Endodermal cell (in vitro differentiated cells): ENCODE measurements at regions not wholly inside any gene's neighbourhood (a gene's known extent, or its start where the extent isn't known, plus 50 kb on each side); places are given as distances from the start of the nearest gene placed in this dataset.

Experiments used
- DNase-seq: peaks from one replicate; pipeline ENCODE4 v3.0.0-alpha.2; 2017
- H3K27ac ChIP-seq: 2 replicates; pipeline ENCODE4 v1.5.1; 2013; ENCODE audit warnings: mild to moderate bottlenecking, low read depth, low read length, moderate library complexity
- H3K27me3 ChIP-seq: 2 replicates; pipeline ENCODE4 v1.6.1; 2013; ENCODE audit warnings: mild to moderate bottlenecking, low read length, moderate library complexity; ENCODE audit not compliant: insufficient read depth, control insufficient read depth, poor library complexity, severe bottlenecking
- H3K36me3 ChIP-seq: 2 replicates; pipeline ENCODE4 v1.7.0; 2013; ENCODE audit warnings: mild to moderate bottlenecking, low read length, moderate library complexity; ENCODE audit not compliant: control insufficient read depth, insufficient read depth
- H3K4me1 ChIP-seq: one replicate; pipeline ENCODE4 v1.7.0; 2013; ENCODE audit warnings: low read length; ENCODE audit not compliant: control insufficient read depth, insufficient read depth
- H3K4me3 ChIP-seq: 2 replicates; pipeline ENCODE4 v1.5.1; 2013; ENCODE audit warnings: mild to moderate bottlenecking, low read length, moderate library complexity
- H3K9ac ChIP-seq: 2 replicates; pipeline ENCODE4 v1.6.1; 2013; ENCODE audit warnings: mild to moderate bottlenecking, low read length, moderate library complexity; ENCODE audit not compliant: poor library complexity, severe bottlenecking; ENCODE audit errors: extremely low read depth
- H3K9me3 ChIP-seq: 2 replicates; pipeline ENCODE4 v1.6.1; 2013; ENCODE audit warnings: mild to moderate bottlenecking, low read length, moderate library complexity; ENCODE audit not compliant: control insufficient read depth
- H3K27ac Mint-ChIP-seq: 2 replicates; pipeline ENCODE4 v1.8.0; 2020; ENCODE audit warnings: mixed read lengths
- H3K27me3 Mint-ChIP-seq: 2 replicates; pipeline ENCODE4 v1.8.0; 2021; ENCODE audit warnings: mild to moderate bottlenecking, mixed read lengths; ENCODE audit not compliant: insufficient read depth
- H3K36me3 Mint-ChIP-seq: 2 replicates; pipeline ENCODE4 v1.8.0; 2020; ENCODE audit warnings: low read depth, mixed read lengths
- H3K4me1 Mint-ChIP-seq: 2 replicates; pipeline ENCODE4 v1.8.0; 2020; ENCODE audit warnings: mixed read lengths
- H3K4me3 Mint-ChIP-seq: 2 replicates; pipeline ENCODE4 v1.8.0; 2020; ENCODE audit warnings: mild to moderate bottlenecking, moderate library complexity, mixed read lengths
- H3K9me3 Mint-ChIP-seq: 2 replicates; pipeline ENCODE4 v1.8.0; 2020; ENCODE audit warnings: mild to moderate bottlenecking, mixed read lengths
- WGBS, 2 experiments: methylation state at CpG; one replicate each; pipeline versions ENCODE4 v1.1.5 to v1.1.7; 2013; ENCODE audit warnings: missing lambda C conversion rate in 2 of 2, mixed read lengths in 1 of 2; ENCODE audit not compliant: insufficient coverage in 1 of 2, insufficient read length in 1 of 2; 5-methylcytosine and 5-hydroxymethylcytosine counted together
- TF ChIP-seq, protein P1 (sequence below): fragments of 200-600 bp; sonication (generic); conservative IDR thresholded peaks from 2 replicates; pipeline ENCODE4 v1.5.0; 2021; ENCODE audit warnings: antibody characterized with exemption, mild to moderate bottlenecking

DNA sequence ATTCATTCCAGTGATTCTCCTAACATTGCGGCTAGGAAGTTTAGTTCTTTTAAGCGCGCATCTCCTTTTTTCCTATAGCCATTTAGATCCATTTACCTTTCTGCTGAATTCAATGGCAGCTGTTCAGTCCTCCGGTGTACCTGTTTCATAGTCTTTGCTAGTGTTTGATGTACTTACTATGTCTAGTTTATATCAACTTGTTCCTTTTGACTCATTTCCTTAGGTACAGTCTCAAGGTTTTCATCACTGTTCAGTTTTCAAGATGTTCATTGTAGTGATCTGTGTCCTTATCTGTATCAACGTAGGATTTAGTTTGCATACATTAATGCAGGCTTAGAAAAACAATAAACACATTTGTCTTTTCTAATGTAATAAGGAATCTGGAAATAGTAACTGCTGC is 59.0 kb upstream of the MBNL1 start:
- Histone ChIP-seq H3K9ac (no peak overlapping the region), H3K4me1 (no peaks in the 10 kb centered on the region), H3K9me3 (no peaks in the 10 kb centered on the region), H3K27me3 (peaks cover 70% of the 10 kb centered on the region), H3K4me3 (no peak overlapping the region), H3K27ac (no peak overlapping the region), H3K36me3 (no peaks in the 10 kb centered on the region)
- TF ChIP-seq, protein P1, sequence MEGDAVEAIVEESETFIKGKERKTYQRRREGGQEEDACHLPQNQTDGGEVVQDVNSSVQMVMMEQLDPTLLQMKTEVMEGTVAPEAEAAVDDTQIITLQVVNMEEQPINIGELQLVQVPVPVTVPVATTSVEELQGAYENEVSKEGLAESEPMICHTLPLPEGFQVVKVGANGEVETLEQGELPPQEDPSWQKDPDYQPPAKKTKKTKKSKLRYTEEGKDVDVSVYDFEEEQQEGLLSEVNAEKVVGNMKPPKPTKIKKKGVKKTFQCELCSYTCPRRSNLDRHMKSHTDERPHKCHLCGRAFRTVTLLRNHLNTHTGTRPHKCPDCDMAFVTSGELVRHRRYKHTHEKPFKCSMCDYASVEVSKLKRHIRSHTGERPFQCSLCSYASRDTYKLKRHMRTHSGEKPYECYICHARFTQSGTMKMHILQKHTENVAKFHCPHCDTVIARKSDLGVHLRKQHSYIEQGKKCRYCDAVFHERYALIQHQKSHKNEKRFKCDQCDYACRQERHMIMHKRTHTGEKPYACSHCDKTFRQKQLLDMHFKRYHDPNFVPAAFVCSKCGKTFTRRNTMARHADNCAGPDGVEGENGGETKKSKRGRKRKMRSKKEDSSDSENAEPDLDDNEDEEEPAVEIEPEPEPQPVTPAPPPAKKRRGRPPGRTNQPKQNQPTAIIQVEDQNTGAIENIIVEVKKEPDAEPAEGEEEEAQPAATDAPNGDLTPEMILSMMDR: no peak
- Mint-ChIP-seq H3K9me3 (no peaks in the 10 kb centered on the region), H3K27me3 (peaks cover 58% of the 10 kb centered on the region), H3K27ac (no peak overlapping the region), H3K4me1 (peaks cover 17% of the 10 kb centered on the region), H3K36me3 (no peaks in the 10 kb centered on the region), H3K4me3 (no peak overlapping the region)
- 86 to 95% methylated on average over 1 to 5 of the region's 5 CpGs for WGBS, 2 experiments
- no peak for DNase-seq

DNA sequence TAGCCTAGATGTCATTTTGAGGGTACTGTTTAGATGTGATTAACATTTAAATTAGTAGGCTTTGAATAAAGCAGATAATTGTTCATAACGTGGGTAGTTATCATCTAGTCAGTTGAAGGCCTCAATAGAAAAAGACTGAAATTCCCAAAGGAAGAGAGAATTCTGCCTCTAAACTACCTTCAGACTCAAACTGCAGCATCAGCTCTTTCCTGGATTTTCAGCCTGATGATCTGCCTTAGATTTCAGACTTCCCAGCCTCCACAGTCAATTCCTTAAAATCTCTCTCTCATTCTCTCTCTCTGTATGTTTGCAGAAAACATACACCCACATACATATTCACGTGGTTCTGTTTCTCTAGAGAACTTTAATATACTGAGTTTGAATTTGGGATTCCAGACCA is 58.0 kb upstream of the MBNL1 start:
- DNase-seq: no peak
- TF ChIP-seq, protein P1: no peak
- Histone ChIP-seq H3K9ac (no peak overlapping the region), H3K27ac (no peak overlapping the region), H3K4me3 (no peak overlapping the region), H3K36me3 (no peaks in the 10 kb centered on the region), H3K4me1 (no peaks in the 10 kb centered on the region), H3K9me3 (no peaks in the 10 kb centered on the region), H3K27me3 (peaks cover 74% of the 10 kb centered on the region)
- Mint-ChIP-seq H3K27ac (no peak overlapping the region), H3K9me3 (no peaks in the 10 kb centered on the region), H3K4me1 (peaks cover 13% of the 10 kb centered on the region), H3K4me3 (no peak overlapping the region), H3K27me3 (peaks cover 65% of the 10 kb centered on the region), H3K36me3 (no peaks in the 10 kb centered on the region)
- WGBS, 2 experiments: 89 to 100% methylated on average over 1 to 2 of the region's 2 CpGs

DNA sequence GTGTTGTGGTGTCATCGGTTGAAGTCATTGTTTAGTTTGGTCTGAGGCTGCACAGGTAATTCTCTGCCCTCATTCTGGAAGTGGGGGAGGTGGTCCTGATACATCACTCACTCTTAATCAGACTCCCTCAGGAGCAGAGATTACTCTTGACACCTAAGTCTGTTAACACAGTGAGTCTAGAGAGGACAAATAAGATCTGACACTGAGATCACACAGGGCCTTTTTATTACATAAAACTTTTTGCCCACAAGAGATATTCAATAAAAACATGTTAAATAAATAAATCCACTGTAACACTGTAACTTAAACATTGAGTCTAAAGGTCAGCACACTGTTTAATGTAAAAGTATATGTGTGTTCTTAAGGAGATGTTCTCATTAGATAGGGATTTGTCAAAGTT is 57.1 kb upstream of the MBNL1 start:
- no peaks in the 10 kb centered on the region for H3K9me3 ChIP-seq
- 94% methylated on average over 1 of the region's 1 CpG; no CpG with 5 or more reads in 1 of the 2 experiments for WGBS, 2 experiments
- TF ChIP-seq, protein P1: no peak
- no peaks in the 10 kb centered on the region for H3K4me1 ChIP-seq
- Mint-ChIP-seq H3K4me1 (peaks cover 13% of the 10 kb centered on the region), H3K9me3 (no peaks in the 10 kb centered on the region), H3K4me3 (no peak overlapping the region), H3K36me3 (no peaks in the 10 kb centered on the region), H3K27ac (no peak overlapping the region), H3K27me3 (peaks cover 64% of the 10 kb centered on the region)
- no peak for DNase-seq
- H3K27ac ChIP-seq: no peak overlapping the region
- H3K9ac ChIP-seq: no peak overlapping the region
- no peaks in the 10 kb centered on the region for H3K36me3 ChIP-seq
- H3K4me3 ChIP-seq: no peak overlapping the region
- peaks cover 73% of the 10 kb centered on the region for H3K27me3 ChIP-seq
